Stimulated activated CD4-positive, alpha-beta T cell treated with anti-CD3 and anti-CD28 coated beads, Interleukin-2, amount 100 ng/mL, for 24 hours (primary cell): ENCODE measurements at regions not wholly inside any gene's neighbourhood (a gene's known extent, or its start where the extent isn't known, plus 50 kb on each side); places are given as distances from the start of the nearest gene placed in this dataset.

Source experiments
- DNase-seq, 2 donors: peaks; one replicate each; pipeline ENCODE4 v3.0.0-alpha.2; 2020

DNA sequence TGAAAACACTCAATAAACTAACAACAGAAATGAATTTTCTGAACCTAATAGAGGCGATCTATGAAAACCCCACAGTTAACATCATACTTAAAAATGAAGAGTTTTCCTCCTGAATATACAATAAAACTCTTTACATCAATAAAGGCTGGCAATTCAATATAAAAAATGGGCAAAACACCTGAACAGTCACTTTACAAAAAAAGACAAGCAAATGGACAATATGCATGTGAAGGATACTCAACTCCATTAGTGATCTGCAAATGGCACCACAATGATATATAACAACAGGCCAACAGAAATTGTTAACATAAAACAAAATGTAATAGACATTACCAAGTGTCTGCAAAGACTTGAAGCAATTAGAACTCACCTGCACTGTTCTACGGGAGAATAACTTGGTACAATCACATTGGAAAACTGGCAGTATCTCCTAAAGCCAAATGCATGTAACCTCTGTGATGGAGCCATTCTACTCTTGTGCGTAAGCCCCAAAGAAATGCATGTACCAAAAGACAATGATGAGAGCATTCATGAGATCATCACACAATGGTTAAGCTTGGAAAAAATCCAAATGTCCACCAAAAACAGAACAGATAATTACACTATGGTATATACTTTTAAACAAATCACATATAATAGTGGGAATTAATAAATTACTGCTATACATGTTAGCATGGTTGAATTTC is 433.4 kb upstream of the MAF start:
- DNase-seq: no peak

DNA sequence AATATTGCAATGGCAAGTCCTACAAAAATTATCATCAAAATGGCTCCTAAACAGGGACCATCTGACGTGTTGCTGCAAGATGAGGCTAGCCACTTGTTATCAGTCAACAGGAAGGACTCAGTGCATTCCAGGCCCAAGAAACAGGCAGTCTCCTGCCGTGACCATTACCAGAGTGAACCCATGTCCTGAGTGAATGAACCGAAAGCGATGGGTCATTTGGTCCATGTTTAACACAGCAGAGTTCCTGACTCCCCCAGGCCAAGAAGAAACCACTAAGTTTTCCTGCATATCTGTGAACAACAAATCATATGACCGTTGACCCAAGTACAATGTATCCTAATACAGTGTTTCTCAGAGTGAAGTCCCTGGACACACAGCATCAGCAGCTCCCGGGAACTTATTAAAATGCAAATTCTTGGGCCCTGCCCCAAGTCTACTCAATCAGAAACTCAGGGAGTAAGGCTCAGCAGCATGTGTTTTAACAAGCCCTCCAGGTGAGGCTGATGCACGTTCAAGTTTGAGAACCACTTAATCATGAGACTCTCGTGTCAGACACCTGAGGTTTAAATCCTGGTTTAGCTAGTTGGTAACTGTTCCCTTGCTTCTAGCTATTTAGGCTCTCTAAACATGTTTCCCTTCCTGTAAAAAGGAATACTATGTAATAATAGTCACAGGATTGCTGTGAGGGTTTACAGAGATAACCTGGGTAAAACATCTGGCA is 429.4 kb upstream of the MAF start:
- no peak for DNase-seq

DNA sequence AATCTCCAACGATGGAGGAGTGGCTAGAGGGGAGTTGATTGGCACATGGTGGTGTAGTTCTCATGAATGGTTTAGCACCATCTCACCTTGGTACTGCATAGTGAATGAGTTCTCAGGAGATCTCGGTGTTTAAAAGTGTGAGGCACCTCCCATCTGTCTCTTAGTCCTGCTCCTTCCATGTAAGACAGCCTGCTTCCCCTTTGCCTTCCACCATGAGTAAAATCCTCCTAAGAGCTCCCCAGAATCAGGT is 428.8 kb upstream of the MAF start:
- no peak for DNase-seq

DNA sequence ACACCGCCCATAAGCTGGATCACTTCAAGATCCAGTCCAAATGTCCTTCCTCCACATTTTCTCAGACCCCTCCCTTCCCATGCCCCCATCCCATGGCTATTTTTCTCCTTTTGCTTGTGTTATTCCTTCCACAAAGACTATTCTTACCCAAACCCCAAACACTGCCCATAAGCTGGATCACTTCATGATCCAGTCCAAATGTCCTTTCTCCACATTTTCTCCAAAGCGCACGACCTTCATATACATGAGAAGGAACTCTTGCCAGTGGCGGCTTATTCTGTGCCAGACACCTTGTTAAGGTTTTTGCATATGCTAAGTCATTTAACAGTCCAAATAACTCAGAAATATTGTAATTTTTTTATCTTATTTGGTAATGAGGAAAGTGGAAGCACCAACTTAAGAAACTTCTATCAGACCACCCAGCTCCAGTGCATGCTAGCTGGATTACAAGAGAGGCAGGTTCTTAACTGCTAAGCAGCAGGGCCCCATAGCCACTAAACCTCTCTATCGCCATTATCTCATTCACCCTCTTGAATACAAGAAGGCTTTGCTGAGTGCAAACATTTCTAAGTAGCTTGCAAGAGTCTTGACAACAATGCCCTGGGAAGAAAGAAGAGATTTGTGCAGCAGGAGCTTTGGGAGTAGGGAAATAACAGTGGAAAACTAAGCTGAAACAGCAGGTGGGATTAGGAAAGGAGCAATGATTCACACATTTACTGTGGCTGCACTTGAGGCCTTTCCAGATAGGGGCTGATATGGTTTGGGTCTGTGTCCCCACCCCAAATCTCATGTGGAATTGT is 428.2 kb upstream of the MAF start:
- no peak for DNase-seq

DNA sequence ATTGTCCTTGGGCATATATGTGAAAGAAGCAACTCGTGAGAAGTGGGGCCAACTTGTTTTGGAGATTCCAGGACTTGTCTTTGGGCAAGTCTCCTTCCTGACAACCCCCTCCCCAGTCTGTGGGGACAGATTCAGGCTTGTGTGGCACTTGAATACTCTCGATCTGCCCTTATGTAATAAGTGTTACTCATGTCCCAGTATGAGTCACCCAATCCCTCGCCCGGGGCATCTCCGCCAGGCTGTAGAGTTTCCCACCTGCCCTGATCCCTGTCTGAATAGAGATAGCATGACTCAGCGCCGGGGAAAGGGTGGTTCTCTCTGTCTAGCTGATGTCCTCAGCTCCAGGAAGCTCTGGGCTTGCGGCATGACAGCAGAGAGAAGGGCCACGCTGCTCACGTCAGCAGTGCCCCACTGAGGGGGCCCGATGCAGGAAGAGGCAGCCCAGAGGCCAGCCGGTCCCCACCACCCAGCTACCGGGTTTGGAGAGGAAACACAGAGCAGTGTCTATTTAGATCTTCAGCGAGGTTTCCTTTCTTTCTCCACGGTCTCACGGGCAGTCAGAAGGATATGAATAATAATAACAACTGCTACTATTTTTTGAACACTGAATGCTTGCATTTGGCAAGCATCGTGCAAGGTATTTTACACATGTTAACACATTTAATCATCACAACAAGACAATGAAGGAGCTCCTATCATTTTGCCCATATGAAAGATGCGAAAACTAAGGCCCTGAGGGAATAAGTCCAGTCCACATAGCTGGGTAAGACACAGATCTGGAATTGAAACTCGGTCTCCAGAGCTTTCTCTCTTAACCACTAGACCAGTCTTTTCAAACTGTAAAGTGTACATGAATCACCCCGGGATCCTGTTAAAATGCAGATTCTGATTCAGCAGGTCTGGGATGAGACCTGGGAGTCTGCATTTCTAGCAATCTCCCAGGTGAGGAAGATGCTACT is 426.7 kb upstream of the MAF start:
- DNase-seq: peak; percentile 53 to 63

DNA sequence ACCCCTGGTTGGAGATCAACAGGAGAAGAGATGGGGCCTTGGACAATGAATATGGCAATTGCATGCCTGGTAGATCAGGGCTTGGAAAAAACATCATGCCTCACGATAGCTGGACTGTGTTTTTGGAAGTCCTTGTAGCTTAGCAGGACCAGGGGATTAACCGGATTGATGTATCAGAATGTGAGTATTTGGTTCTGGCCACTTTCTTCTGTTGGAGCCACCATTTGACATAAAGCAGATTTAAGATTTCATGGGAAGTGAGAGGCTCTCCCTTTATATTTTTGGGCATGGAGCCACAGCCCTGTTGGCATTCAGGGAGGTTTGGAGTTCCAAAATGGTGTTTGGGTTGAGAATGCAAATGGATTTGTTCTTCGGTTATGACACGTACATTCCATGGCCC is 424.7 kb upstream of the MAF start:
- no peak for DNase-seq

DNA sequence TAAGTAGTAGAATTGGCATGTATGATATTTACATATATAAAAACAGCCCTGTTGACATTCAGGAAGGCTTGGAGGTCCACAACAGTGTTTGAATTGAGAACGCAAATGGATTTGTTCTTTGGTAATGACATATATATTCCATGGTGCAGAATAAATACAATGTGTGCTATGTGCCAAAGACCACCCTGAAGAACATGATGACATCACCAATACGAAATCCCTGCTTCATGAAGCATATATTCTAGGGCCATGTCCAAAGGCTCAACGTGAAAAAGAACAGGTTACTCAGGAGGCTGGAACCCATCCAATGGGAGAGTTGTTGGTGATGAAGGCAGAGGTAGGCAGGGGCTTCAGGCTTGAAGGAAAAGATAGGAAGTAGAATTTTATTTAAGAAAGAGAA is 423.9 kb upstream of the MAF start:
- no peak for DNase-seq

DNA sequence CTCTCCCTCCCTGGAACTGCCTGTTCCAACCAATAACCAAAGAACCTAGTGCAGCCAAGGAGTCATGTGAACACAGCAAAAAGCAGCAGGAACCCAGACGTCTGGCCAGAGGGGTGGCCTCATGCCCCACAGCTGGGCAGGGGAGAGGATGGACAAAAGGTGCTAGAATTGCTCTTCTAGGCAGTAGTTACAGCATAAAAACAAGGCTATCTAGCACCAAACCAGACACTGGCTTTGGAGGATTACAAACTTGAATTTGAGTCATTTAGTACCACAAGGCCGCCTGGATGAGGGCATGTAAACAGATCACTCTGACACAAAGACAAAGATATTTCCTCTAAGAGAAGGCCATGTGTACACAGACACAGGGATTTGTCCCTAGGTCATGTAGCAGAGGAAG is 423.3 kb upstream of the MAF start:
- DNase-seq: no peak

DNA sequence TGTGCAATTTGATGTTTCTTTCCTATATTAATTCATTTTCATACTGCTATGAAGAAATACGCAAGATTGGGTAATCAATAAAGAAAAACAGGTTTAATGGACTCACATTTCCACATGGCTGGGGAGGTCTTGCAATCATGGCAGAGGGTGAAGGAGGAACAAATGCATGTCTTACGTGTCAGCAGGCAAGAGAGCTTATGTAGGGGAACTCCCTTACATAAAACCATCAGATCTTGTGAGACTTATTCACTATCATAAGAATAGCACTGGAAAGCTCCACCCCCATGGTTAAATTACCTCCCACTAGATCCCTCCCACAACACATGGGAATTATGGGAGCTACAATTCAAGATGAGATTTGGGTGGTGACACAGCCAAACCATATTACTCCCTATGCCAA is 418.9 kb upstream of the MAF start:
- no peak for DNase-seq

DNA sequence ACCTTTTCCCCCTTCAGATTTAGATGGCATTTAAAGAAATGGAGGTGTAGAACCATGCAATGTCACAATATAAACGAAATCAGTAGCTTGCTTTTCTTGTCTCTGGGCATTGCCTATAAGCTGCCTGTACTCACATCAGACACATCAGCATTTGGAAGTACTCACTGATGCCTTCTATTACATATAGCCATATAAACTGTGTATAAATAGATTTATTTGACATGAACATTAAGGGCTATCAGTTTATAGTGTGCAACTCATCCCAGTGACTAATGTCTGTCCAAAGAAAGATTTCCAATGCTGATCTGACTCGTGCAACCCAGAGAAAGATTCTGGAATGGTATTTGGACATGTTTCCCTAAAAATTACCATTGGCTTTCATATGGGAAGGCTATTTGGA is 417.9 kb upstream of the MAF start:
- DNase-seq: no peak

DNA sequence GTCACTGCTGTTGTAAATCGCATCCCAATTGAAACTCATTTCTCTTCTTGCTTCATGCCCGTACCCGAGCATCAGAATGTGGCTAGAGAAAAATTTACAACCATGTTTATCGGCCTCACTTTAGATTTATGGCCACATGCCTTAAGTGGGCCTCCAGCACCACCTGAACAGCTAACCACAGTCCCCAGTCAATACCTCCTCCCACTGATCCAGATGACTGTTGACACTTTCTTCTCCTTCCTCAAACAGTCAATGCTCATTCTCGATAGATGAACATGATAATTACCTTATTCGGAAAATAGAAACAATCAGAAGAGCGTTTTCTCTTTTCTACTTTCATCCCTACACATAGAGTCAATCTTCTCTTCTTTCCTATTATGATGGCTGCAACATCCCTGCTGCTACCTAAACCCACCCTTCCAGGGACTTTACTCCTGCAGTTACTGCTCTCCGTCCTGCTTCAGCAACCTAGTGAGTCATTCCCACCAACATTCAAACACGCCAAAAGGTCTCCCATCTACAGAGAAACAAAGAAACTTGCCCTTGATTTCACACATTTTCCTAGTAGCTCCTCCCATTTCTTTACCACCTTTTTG is 416.3 kb upstream of the MAF start:
- no peak for DNase-seq

DNA sequence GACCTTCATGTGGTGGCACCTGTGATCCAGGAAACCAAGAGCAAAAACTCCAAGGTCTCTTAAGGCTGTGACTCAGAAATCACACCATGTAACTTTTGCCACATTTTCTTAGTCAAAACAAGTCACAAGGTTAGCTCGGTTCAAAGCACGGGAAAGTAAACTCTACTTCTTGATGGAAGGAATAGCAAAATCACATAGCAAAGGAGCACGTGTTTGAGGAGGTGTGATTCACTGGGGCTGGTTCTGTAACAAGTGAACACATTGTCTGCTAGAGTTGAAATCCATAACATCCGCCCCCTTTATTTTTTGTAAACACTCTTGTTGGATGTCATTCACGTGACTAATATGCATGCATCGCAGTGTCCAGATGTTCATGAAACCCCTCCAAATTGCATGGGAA is 415.0 kb upstream of the MAF start:
- no peak for DNase-seq

DNA sequence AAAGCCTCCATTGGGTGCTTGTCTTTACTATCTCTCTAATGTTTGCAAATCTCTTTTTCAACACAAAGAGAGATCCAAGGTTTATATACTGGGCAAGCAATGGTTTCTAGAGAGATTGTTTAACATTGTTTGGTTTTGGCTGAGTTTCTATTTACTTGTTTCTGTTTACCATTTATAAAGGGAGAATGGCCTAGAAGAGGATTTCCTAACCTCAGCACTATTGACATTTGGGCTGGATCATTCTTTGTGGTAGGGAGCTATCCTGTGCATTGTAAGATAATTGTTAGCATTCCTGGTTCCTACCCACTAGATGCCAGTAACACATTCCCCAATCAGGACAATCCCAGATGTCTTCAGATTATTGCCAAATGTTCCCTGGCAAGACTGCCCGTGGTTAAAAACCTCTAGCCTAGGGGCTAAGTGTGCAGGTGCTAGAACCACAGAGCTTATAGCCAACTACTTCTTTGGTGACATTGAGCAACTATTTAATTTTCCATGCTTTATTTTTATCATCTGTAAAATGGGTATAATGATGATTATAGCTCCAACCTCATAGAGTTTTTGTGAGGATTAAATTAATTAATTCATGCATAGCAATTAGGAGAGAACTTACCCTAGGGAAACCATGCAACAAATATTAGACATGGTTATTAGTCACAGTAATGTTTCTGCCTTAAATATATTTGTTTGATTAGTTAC is 413.9 kb upstream of the MAF start:
- DNase-seq: no peak

DNA sequence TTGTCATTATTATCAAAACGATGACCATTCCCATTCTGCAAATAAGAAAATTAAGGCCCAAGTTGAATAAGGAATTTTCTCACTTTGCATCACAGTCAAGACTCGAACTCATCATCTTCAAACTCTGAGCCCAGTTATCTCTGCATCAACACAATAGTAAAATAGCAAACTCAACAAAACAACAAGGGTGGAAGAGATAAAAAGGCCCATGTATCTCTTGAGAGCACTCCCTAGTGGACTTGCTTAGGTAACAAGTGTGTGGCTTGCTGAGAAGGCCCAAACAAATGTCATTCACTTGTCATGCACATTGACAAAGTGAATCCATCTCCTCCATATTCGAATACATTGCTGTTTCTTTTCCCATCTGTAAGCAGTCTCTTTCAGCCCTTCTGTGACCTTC is 412.0 kb upstream of the MAF start:
- no peak for DNase-seq

DNA sequence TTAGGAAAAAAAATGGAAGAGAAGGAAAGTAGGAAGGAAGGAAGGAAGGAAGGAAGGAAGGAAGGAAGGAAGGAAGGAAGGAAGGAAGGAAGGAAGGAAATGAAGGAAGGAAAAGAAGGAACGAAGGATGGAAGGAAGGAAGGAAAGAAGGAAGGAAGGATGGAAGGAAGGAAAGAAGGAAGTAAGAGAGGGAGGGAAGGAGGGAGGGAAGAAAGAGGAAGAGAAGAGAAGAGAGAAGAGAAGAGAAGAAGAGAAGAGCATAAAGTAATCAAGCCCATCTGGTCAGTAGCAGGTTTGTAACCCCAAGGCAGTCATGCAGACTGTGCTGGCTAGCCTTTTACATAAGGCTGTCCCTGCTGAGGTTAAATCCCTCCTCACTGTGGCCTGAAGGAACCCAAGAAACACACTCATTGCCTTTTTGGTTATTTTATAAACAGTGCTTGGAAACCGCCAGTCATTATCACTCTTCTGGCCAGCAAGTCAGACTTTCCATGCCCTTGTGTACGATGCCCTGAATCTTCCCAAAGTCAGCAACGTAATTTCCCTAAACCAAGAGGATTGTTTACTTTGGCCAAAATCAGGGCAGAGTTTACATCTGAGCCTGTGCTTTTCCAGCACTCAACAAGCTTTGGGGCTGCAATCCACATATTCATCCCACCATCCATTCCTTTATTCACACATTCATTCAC is 409.6 kb upstream of the MAF start:
- no peak for DNase-seq

DNA sequence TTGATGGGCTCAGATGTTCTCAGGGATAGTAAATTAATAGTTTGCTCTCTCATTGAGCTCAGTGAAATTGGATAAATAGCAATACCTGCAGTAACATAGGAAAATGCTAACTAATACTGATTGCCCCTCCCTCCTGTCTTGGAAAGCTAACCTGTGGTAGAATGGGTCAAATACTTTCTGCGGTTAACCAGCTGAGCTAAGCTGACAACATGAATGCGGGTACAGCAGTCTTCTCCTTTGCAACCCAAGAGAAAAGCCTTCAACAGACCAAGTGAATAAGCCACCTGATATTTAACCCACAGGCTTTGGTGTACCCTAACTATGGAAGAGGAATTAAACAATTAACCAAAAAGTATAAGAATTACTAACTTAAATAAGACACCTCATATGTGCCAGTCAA is 408.3 kb upstream of the MAF start:
- DNase-seq: no peak

DNA sequence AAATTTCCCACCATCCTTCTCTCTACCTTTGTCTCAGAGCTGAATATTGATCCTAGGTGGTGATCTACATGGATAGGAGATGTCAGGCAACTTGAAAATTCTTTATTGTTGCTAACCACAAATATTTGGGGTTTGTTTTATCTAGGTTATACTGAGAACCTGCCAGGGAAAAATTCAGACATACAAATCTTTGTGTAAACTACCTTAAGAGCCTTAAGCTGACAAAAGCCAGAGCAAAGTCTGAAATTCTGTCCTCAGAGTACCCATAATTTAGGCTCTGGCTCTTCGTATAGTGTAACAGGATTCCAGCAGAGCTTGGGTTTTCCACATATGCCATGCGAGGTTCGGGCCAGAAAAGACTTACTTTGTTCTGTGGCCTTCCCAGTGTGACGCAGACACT is 406.7 kb upstream of the MAF start:
- DNase-seq: no peak

DNA sequence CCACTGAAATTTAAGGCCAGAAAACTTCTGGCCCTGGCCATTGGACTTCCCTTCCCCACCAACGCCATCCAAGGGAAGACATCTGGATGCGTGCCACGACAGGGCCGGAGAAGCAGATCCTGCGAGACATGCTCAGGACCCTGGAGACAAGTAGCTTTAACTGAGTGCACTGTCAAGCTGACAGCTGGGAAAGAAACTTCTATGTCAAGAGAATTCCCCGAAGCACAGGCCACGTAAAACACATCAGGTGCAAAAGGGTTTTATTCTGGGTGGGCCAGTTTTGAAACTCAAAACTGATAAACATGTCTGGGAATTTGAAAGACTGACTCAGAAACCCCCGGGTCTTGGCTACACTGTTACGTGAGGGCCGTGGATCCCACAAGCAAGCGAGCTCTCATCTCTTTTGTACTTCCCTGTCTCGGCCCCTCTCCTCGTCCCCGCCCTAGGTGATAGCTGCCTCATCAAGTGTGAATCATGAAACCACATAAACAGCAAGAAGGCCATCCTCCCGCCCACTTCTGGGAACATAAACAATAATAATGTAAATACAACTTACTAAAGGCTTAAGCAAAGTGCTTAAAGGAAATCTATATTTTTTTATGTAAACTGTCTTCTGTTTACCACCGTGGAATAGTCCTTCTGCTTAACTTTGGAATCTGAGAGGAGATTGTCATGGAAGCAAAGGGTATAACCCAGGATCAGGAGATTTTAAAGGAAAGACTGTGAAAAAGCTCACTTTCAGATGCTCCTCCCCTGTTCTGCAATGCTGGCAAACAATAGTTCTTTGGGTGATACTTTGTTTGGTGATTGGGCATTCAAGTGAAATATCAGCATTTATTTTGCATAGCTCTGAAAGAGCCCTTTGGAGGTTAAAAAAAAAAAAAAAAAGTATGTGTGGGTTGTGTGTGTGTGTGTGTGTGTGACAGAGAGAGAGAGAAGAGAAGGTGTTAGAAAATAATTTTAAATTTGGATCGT is 406.0 kb upstream of the MAF start:
- DNase-seq: no peak

DNA sequence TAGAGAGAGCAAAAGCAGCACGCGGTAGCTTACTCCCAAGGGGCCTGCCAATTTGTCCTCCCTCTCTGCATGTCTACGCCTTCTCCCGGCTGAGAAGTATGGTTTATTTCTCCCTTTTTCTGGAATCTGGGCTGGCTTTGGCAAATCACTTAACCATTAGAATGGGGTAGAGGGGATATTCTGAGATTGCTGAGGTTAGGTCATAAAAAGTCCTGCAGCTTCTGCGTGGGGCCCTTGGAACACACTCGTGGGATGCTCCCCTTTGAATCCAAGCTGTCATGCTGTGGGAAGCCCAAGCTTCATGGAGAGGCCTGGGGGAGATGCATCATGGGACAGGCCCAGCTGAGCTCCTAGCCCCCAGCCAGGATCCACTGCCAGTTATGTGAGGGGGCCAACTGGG is 403.6 kb upstream of the MAF start:
- no peak for DNase-seq

DNA sequence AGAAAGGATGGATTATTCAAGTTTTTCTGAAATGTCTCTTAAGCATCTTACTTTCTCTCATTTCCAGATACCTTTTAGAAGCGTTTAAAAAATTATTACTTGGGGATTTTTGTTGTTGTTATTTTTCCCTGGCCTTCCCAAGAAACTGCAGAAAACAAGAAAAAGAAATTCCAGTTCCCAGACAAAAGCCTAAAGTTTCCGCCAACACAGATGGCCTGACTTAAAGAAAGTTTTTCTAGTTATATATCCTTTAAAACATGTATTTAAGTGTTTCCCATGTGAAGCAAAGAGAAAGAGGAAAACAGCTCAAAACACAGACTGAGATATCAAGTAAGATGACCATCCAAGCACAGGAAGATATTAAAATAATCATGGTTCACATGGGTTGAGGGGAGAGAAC is 401.7 kb upstream of the MAF start:
- no peak for DNase-seq
